ENCODE measurements at regions not wholly inside any gene's neighbourhood (a gene's known extent, or its start where the extent isn't known, plus 50 kb on each side); places are given as distances from the start of the nearest gene placed in this dataset.
"Not testable (repeated sequence)": the region's sequence is repeated elsewhere in the genome, so short reads cannot be mapped to it uniquely, and the experiment has no call there.

DNA sequence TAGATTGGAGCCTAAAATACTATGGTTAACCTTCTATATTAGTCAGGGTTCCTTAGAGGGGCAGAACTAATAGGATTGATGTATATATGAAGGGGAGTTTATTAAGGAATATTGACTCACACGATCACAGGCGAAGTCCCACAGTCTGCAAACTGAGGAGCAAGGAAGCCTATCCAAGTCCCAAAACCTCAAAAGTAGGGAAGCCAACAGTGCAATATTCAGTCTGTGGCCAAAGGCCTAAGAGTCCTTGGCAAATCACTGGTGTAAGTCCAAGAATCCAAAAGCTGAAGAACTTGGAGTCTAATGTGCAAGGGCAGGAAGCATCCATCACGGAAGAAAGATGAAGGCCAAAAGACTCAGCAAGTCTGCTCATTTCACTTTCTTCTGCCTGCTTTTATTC lies 133.5 kb upstream of the ADGRF1 start:
- Histone ChIP-seq H3K4me3 (ENCODE audit: control extremely low read depth in 1 of 5, extremely low read depth in 1 of 5, insufficient read depth in 1 of 5, low read depth in 2 of 5, low read length in 4 of 5) (no peak overlapping the region), H3K79me2 (ENCODE audit: control insufficient read depth, insufficient read depth, low read length) (no peaks in the 10 kb centered on the region), H3K4me2 (replicated peaks; ENCODE audit: low read depth, low read length, poor library complexity, severe bottlenecking) (no peak overlapping the region), H3K9me3 (ENCODE audit: control extremely low read depth in 1 of 3, control insufficient read depth in 2 of 3, insufficient read depth in 1 of 3, low read length in 2 of 3) (no peaks in the 10 kb centered on the region), H2AFZ (ENCODE audit: insufficient read depth, low read depth, low read length, poor library complexity, severe bottlenecking) (no peak overlapping the region), H3K4me1 (ENCODE audit: control insufficient read depth in 2 of 2, insufficient read depth in 2 of 2, low read length in 2 of 2) (no peaks in the 10 kb centered on the region), H3K36me3 (replicated peaks in 1 of 2; ENCODE audit: control extremely low read depth in 1 of 2, control insufficient read depth in 1 of 2, extremely low read depth in 1 of 2, insufficient read depth in 2 of 2, low read length in 1 of 2) (no peaks in the 10 kb centered on the region), H3K27me3 (replicated peaks in 1 of 4; ENCODE audit: control extremely low read depth in 1 of 4, control insufficient read depth in 3 of 4, insufficient read depth in 4 of 4, low read length in 3 of 4) (no peaks in the 10 kb centered on the region), H3K9ac (ENCODE audit: low read length) (no peak overlapping the region), H4K20me1 (ENCODE audit: control insufficient read depth, insufficient read depth, low read length, poor library complexity, severe bottlenecking) (no peaks in the 10 kb centered on the region), H3K27ac (ENCODE audit: low read length in 2 of 2) (no peak overlapping the region)
- Mint-ChIP-seq H3K27me3 (no peaks in the 10 kb centered on the region), H3K9me3 (ENCODE audit: insufficient read depth) (no peaks in the 10 kb centered on the region), H3K4me3 (no peak overlapping the region), H3K4me1 (no peaks in the 10 kb centered on the region), H3K27ac (no peak overlapping the region)
- intact Hi-C loops (cut with micrococcal nuclease) = no loop called here
- DNase-seq (no peak), ATAC-seq (ENCODE audit: low read depth) (no peak)
- POLR2A ChIA-PET = no interaction called here
- WGBS (ENCODE audit: insufficient coverage) = 96% methylated on average over 3 of the region's 3 CpGs
- CTCF ChIA-PET = no interaction called here
- no peak for TF ChIP-seq EZH2 (IDR thresholded peaks at IDR 0.05; ENCODE audit: borderline replicate concordance, insufficient read depth, low read depth, low read length, poor library complexity, severe bottlenecking)
- TF ChIP-seq, protein P1, sequence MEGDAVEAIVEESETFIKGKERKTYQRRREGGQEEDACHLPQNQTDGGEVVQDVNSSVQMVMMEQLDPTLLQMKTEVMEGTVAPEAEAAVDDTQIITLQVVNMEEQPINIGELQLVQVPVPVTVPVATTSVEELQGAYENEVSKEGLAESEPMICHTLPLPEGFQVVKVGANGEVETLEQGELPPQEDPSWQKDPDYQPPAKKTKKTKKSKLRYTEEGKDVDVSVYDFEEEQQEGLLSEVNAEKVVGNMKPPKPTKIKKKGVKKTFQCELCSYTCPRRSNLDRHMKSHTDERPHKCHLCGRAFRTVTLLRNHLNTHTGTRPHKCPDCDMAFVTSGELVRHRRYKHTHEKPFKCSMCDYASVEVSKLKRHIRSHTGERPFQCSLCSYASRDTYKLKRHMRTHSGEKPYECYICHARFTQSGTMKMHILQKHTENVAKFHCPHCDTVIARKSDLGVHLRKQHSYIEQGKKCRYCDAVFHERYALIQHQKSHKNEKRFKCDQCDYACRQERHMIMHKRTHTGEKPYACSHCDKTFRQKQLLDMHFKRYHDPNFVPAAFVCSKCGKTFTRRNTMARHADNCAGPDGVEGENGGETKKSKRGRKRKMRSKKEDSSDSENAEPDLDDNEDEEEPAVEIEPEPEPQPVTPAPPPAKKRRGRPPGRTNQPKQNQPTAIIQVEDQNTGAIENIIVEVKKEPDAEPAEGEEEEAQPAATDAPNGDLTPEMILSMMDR (IDR thresholded peaks at IDR 0.05) = no peak

- WGBS (ENCODE audit: insufficient coverage) = 92% methylated on average over 2 of the region's 4 CpGs
- no peaks in the 10 kb centered on the region for H4K20me1 ChIP-seq (ENCODE audit: control insufficient read depth, insufficient read depth, low read length, poor library complexity, severe bottlenecking)
- H3K4me3 ChIP-seq (ENCODE audit: control extremely low read depth in 1 of 5, extremely low read depth in 1 of 5, insufficient read depth in 1 of 5, low read depth in 2 of 5, low read length in 4 of 5) = no peak overlapping the region
- H2AFZ ChIP-seq (ENCODE audit: insufficient read depth, low read depth, low read length, poor library complexity, severe bottlenecking) = no peak overlapping the region
- Mint-ChIP-seq H3K27me3 (no peaks in the 10 kb centered on the region), H3K4me1 (peaks cover 4% of the 10 kb centered on the region), H3K27ac (no peak overlapping the region), H3K9me3 (ENCODE audit: insufficient read depth) (no peaks in the 10 kb centered on the region), H3K4me3 (no peak overlapping the region)
- H3K9me3 ChIP-seq (ENCODE audit: control extremely low read depth in 1 of 3, control insufficient read depth in 2 of 3, insufficient read depth in 1 of 3, low read length in 2 of 3) = no peaks in the 10 kb centered on the region
- DNase-seq (no peak), ATAC-seq (ENCODE audit: low read depth) (no peak)
- ChIA-PET CTCF (no interaction called here), POLR2A (no interaction called here)
- no peaks in the 10 kb centered on the region for H3K36me3 ChIP-seq (replicated peaks in 1 of 2; ENCODE audit: control extremely low read depth in 1 of 2, control insufficient read depth in 1 of 2, extremely low read depth in 1 of 2, insufficient read depth in 2 of 2, low read length in 1 of 2)
- no peak overlapping the region for H3K4me2 ChIP-seq (replicated peaks; ENCODE audit: low read depth, low read length, poor library complexity, severe bottlenecking)
- TF ChIP-seq, protein P1 (IDR thresholded peaks at IDR 0.05) = no peak
- no peak for TF ChIP-seq EZH2 (IDR thresholded peaks at IDR 0.05; ENCODE audit: borderline replicate concordance, insufficient read depth, low read depth, low read length, poor library complexity, severe bottlenecking)
- no peak overlapping the region for H3K9ac ChIP-seq (ENCODE audit: low read length)
- H3K4me1 ChIP-seq (ENCODE audit: control insufficient read depth in 2 of 2, insufficient read depth in 2 of 2, low read length in 2 of 2) = no peaks in the 10 kb centered on the region
- H3K27ac ChIP-seq (ENCODE audit: low read length in 2 of 2) = no peak overlapping the region
- H3K27me3 ChIP-seq (replicated peaks in 1 of 4; ENCODE audit: control extremely low read depth in 1 of 4, control insufficient read depth in 3 of 4, insufficient read depth in 4 of 4, low read length in 3 of 4) = no peaks in the 10 kb centered on the region
- intact Hi-C loops (cut with micrococcal nuclease) = no loop called here
- no peaks in the 10 kb centered on the region for H3K79me2 ChIP-seq (ENCODE audit: control insufficient read depth, insufficient read depth, low read length)
Measured at GRCh38 chr6:47174502-47175023, 132.4 kb upstream of the ADGRF1 start.

DNA sequence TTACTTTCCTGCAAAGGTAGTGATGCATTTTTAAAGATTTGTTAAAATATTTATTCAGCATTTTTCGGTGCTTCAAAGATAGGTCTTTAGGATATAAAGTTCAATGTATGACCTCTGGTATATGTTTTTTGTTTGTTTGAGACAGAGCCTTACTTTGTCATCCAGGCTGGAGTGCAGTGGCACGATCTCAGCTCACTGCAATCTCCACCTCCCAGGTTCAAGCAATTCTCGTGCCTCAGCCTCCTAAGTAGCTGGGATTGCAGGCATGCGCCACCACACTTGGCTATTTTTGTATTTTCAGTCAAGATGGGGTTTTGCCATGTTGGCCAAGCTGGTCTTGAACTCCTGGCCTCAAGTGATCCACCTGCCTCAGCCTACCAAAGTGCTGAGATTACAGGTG lies 131.9 kb upstream of the ADGRF1 start:
- DNase-seq; H3K9me3 Mint-ChIP-seq (ENCODE audit: insufficient read depth); H4K20me1 ChIP-seq (ENCODE audit: control insufficient read depth, insufficient read depth, low read length, poor library complexity, severe bottlenecking); H3K4me3 ChIP-seq (ENCODE audit: control extremely low read depth in 1 of 5, extremely low read depth in 1 of 5, insufficient read depth in 1 of 5, low read depth in 2 of 5, low read length in 4 of 5); H3K27ac ChIP-seq (ENCODE audit: low read length in 2 of 2); H3K36me3 ChIP-seq (replicated peaks in 1 of 2; ENCODE audit: control extremely low read depth in 1 of 2, control insufficient read depth in 1 of 2, extremely low read depth in 1 of 2, insufficient read depth in 2 of 2, low read length in 1 of 2); POLR2A ChIA-PET; H3K9me3 ChIP-seq (ENCODE audit: control extremely low read depth in 1 of 3, control insufficient read depth in 2 of 3, insufficient read depth in 1 of 3, low read length in 2 of 3); ATAC-seq (ENCODE audit: low read depth); H3K4me1 Mint-ChIP-seq; H3K79me2 ChIP-seq (ENCODE audit: control insufficient read depth, insufficient read depth, low read length); H3K9ac ChIP-seq (ENCODE audit: low read length); CTCF ChIA-PET; H3K4me3 Mint-ChIP-seq; H3K4me1 ChIP-seq (ENCODE audit: control insufficient read depth in 2 of 2, insufficient read depth in 2 of 2, low read length in 2 of 2); H3K4me2 ChIP-seq (replicated peaks; ENCODE audit: low read depth, low read length, poor library complexity, severe bottlenecking); H3K27me3 ChIP-seq (replicated peaks in 1 of 4; ENCODE audit: control extremely low read depth in 1 of 4, control insufficient read depth in 3 of 4, insufficient read depth in 4 of 4, low read length in 3 of 4); H3K27me3 Mint-ChIP-seq; H2AFZ ChIP-seq (ENCODE audit: insufficient read depth, low read depth, low read length, poor library complexity, severe bottlenecking); intact Hi-C loops (cut with micrococcal nuclease); H3K27ac Mint-ChIP-seq: not testable (repeated sequence)
- WGBS (ENCODE audit: insufficient coverage) = 100% methylated on average over 2 of the region's 4 CpGs

Data from B cell (primary cell).